ENCODE measurements at regions not wholly inside any gene's neighbourhood (a gene's known extent, or its start where the extent isn't known, plus 50 kb on each side); places are given as distances from the start of the nearest gene placed in this dataset.
"Not testable (repeated sequence)": the region's sequence is repeated elsewhere in the genome, so short reads cannot be mapped to it uniquely, and the experiment has no call there.

- not testable (repeated sequence) for DNase-seq
These were observed 72.7 kb upstream of the DLGAP1 start for GRCh38 chr18:4527826-4528225.

GRCh38 chr18:4524096-4524495 lies 69.0 kb upstream of the DLGAP1 start:
- no peak for DNase-seq

GRCh38 chr18:4511166-4511565 lies 56.1 kb upstream of the DLGAP1 start:
- DNase-seq, result no peak

GRCh38 chr18:4510711-4511110 lies 55.6 kb upstream of the DLGAP1 start:
- DNase-seq, result peak; percentile 2

GRCh38 chr18:4510160-4510559 lies 55.1 kb upstream of the DLGAP1 start:
- DNase-seq, result no peak
